Esophagus squamous epithelium (tissue), 5 donors: ENCODE measurements at regions not wholly inside any gene's neighbourhood (a gene's known extent, or its start where the extent isn't known, plus 50 kb on each side); places are given as distances from the start of the nearest gene placed in this dataset.

Source experiments
- DNase-seq: peaks from one replicate; lab custom pipeline; 2025; lab: John Stamatoyannopoulos, UW
- H3K27ac ChIP-seq, 4 donors: fragments of 200-600 bp; sonication (generic); one replicate each; pipeline ENCODE4 v1.5.1; 2016 to 2019; ENCODE audit warnings: mild to moderate bottlenecking in 1 of 4
- H3K27me3 ChIP-seq, 4 donors: fragments of 200-600 bp; sonication (generic); 1 replicate in 3 of 4; 2 replicates in 1 of 4; pipeline versions ENCODE4 v1.5.1 to v1.6.0; 2017 to 2021; ENCODE audit warnings: antibody characterized with exemption in 1 of 4
- H3K36me3 ChIP-seq, 3 donors: fragments of 200-600 bp; sonication (generic); one replicate each; pipeline ENCODE4 v1.5.1; 2016 to 2019
- H3K4me1 ChIP-seq, 3 donors: fragments of 200-600 bp; sonication (generic); one replicate each; pipeline ENCODE4 v1.5.1; 2017 to 2019
- H3K4me3 ChIP-seq, 4 donors: fragments of 200-600 bp; sonication (generic); 1 replicate in 3 of 4; 2 replicates in 1 of 4; pipeline ENCODE4 v1.5.1; 2016 to 2019; ENCODE audit warnings: mild to moderate bottlenecking in 2 of 4, moderate library complexity in 1 of 4
- H3K9me3 ChIP-seq, 3 donors: fragments of 200-600 bp; sonication (generic); one replicate each; pipeline ENCODE4 v1.5.1; 2016 to 2019
- POLR2A ChIP-seq, 4 donors: fragments of 450-650 bp; IDR thresholded peaks; one replicate each; pipeline ENCODE4 v1.6.1; 2017; ENCODE audit warnings: antibody characterized with exemption in 4 of 4, mild to moderate bottlenecking in 4 of 4, moderate library complexity in 3 of 4
- WGBS, 2 donors: methylation state at CpG; one replicate each; pipeline ENCODE4 v1.1.5; 2018; 5-methylcytosine and 5-hydroxymethylcytosine counted together
- intact Hi-C: fragments of 100-400 bp; cut with DNase I; formaldehyde crosslinking; loops from one replicate; pipeline ENCODE4 v1.15.0; 2022
- TF ChIP-seq, protein P1 (sequence below), 6 experiments: fragments of 450-650 bp in 4 of 6; fragments of 200-600 bp in 2 of 6; sonication (generic) in 2 of 6; IDR thresholded peaks; one replicate each; pipeline ENCODE4 v1.5.1; 2016 to 2019; ENCODE audit warnings: antibody characterized with exemption in 6 of 6, mild to moderate bottlenecking in 4 of 6, moderate library complexity in 4 of 6
- donor health status: DM: yes; HTN: yes; CAD: no.

DNA sequence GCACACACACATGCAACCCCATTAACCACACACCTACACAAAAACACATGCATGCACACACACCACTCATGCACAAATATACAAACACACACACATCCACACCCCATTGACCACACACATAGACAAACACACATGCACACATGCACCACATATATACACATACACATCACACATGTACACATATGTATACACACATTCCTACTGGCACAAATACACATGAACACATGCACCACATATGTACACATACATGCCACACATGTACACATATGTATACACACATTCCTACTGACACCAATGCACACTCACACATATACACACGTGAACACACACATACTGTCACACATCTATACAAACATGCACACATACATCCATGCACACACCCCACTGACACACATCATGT, 212.5 kb upstream of the PPP2R2D start:
- 43 to 91% methylated on average over 1 of the region's 1 CpG for WGBS, 2 donors
- peaks cover 0 to 24% (median 0%) of the 10 kb centered on the region in 4 donors for H3K27me3 ChIP-seq
- no peak overlapping the region for H3K27ac ChIP-seq
- H3K4me1 ChIP-seq, result no peaks in the 10 kb centered on the region
- intact Hi-C loops, result no loop called here
- TF ChIP-seq, protein P1, sequence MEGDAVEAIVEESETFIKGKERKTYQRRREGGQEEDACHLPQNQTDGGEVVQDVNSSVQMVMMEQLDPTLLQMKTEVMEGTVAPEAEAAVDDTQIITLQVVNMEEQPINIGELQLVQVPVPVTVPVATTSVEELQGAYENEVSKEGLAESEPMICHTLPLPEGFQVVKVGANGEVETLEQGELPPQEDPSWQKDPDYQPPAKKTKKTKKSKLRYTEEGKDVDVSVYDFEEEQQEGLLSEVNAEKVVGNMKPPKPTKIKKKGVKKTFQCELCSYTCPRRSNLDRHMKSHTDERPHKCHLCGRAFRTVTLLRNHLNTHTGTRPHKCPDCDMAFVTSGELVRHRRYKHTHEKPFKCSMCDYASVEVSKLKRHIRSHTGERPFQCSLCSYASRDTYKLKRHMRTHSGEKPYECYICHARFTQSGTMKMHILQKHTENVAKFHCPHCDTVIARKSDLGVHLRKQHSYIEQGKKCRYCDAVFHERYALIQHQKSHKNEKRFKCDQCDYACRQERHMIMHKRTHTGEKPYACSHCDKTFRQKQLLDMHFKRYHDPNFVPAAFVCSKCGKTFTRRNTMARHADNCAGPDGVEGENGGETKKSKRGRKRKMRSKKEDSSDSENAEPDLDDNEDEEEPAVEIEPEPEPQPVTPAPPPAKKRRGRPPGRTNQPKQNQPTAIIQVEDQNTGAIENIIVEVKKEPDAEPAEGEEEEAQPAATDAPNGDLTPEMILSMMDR (IDR thresholded peaks at IDR 0.05), result no peak
- TF ChIP-seq POLR2A (IDR thresholded peaks at IDR 0.05), result no peak
- H3K9me3 ChIP-seq, result no peaks in the 10 kb centered on the region
- H3K36me3 ChIP-seq, result no peaks in the 10 kb centered on the region
- DNase-seq, result no peak
- H3K4me3 ChIP-seq, result no peak overlapping the region

DNA sequence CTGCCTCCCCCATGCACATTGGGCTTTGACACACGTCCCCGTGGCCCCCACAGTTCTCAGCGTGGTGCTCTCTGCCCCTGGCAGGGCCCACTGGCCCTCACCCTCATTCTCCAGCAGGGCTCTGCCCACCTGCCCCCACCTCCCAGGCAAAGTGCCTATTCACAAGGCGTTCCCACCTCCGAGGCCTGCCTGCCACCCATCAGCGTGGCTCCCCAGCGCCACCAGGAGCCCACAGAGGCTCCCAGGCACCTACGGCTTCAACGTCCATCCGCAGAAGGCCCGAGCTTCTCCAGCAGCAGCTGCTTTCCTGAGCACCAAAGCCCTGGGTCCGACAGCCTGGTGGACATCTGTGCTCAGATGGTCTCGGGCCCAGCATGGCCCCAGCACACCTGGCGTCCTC, 211.8 kb upstream of the PPP2R2D start:
- TF ChIP-seq, protein P1 (IDR thresholded peaks at IDR 0.05), result no peak
- no peak for TF ChIP-seq POLR2A (IDR thresholded peaks at IDR 0.05)
- Histone ChIP-seq H3K27ac (no peak overlapping the region), H3K27me3 (peaks cover 0 to 27% (median 0%) of the 10 kb centered on the region in 4 donors), H3K36me3 (no peaks in the 10 kb centered on the region), H3K9me3 (no peaks in the 10 kb centered on the region), H3K4me3 (no peak overlapping the region), H3K4me1 (no peaks in the 10 kb centered on the region)
- intact Hi-C loops, result no loop called here
- DNase-seq, result no peak
- WGBS, 2 donors, result 51 to 57% methylated on average over 5 to 7 of the region's 14 CpGs

DNA sequence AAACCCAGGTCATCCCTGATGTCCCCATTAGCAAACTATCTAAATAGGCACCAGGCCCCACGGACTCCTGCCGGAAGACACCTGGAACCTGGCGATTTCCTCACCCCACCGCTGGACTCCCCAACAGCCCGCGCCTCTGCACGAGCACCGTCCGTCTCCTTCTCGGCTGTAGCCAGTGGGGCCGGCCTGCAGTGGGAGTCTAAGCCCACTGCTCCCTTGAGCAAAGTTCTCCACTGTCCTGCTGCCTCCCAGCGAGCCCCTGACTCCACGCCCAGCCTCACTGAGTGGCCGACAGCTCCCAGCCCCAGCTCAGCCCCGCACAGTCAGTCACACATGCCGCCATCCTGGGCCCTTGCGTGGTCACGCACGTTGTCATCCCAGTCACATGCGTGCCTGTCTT, 211.3 kb upstream of the PPP2R2D start:
- TF ChIP-seq, protein P1 (IDR thresholded peaks at IDR 0.05), result no peak
- TF ChIP-seq POLR2A (IDR thresholded peaks at IDR 0.05), result no peak
- Histone ChIP-seq H3K27ac (no peak overlapping the region), H3K36me3 (no peaks in the 10 kb centered on the region), H3K4me3 (no peak overlapping the region), H3K27me3 (peaks cover 0 to 31% (median 0%) of the 10 kb centered on the region in 4 donors), H3K9me3 (no peaks in the 10 kb centered on the region), H3K4me1 (no peaks in the 10 kb centered on the region)
- WGBS, 2 donors, result 78 to 79% methylated on average over 14 of the region's 20 CpGs
- DNase-seq, result no peak
- intact Hi-C loops, result no loop called here

DNA sequence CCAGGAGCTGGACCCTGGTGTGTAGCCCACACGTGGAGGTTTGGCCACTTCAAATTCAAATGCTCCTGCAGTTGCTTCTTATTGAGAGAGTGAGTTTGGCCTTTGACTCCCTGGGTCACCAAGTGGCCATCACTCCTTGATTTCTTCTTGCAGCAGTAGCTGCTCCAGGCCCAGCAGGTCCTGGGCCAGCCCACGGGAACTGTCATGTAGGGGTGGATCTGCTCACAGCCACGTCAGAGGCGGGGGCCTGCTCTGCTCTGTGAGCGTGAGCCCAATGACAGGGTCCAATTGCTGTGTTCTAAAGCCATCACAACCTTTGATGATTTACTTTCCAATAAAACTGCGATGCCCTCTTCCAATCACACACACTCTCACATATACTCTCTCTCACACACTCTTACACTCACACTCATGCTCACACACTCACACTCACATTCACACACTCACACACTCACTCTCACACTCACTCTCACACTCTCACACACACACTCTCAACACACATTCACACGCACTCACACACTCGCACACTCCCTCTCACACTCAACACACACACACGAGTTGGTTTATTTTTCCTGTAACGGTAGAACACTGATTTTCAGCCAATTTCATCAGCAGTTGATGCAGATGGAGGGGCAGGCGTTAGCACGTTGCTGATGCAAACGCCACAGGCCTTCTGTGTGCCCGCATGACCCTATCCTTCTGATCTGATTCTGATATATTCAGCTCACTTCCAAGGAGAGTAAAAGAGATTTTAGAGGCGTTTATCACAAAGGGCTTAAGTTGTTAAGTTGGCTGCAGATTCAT, 210.7 kb upstream of the PPP2R2D start:
- intact Hi-C loops, result no loop called here
- WGBS, 2 donors, result 70 to 73% methylated on average over 15 of the region's 15 CpGs

DNA sequence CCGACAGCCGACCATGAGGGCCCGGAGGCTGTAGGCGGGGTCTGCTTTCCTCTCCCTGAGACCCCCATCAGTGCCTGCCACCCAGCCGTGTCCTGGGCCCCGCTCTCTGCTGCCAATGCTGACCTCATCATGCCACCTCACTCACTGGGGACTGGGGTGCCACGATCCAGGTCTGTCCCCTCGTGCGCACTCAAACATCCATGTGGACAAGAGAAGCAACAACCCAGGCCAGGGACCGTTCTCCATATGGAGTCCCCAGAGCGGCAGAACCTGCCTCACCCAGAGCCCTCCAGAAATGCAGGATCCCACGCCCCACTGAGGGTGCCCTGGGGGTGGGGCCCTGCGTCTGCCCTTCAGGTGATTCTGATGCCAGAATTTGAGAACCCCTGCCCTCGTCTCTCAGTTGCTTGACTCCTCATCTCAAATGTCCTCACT, 210.0 kb upstream of the PPP2R2D start:
- H3K27me3 ChIP-seq, result peaks cover 0 to 33% (median 0%) of the 10 kb centered on the region in 4 donors
- H3K36me3 ChIP-seq, result no peaks in the 10 kb centered on the region
- 45 to 62% methylated on average over 4 to 14 of the region's 14 CpGs for WGBS, 2 donors
- no peaks in the 10 kb centered on the region for H3K9me3 ChIP-seq
- intact Hi-C loops, result no loop called here
- no peak for DNase-seq
- no peaks in the 10 kb centered on the region for H3K4me1 ChIP-seq
- TF ChIP-seq, protein P1 (IDR thresholded peaks at IDR 0.05), result no peak
- TF ChIP-seq POLR2A (IDR thresholded peaks at IDR 0.05), result no peak
- H3K27ac ChIP-seq, result no peak overlapping the region
- H3K4me3 ChIP-seq, result no peak overlapping the region

More for the DNA sequence above, 210.7 kb upstream of the PPP2R2D start:
- H3K27me3 ChIP-seq, result peaks cover 0 to 33% (median 0%) of the 10 kb centered on the region in 4 donors
- H3K36me3 ChIP-seq, result no peaks in the 10 kb centered on the region
- H3K4me1 ChIP-seq, result no peaks in the 10 kb centered on the region
- no peak for DNase-seq
- TF ChIP-seq POLR2A (IDR thresholded peaks at IDR 0.05), result no peak
- TF ChIP-seq, protein P1 (IDR thresholded peaks at IDR 0.05), result no peak
- no peak overlapping the region for H3K27ac ChIP-seq
- no peaks in the 10 kb centered on the region for H3K9me3 ChIP-seq
- H3K4me3 ChIP-seq, result no peak overlapping the region
